Hepatocyte (in vitro differentiated cells): ENCODE measurements at regions not wholly inside any gene's neighbourhood (a gene's known extent, or its start where the extent isn't known, plus 50 kb on each side); places are given as distances from the start of the nearest gene placed in this dataset.

Experiments used
- DNase-seq: peaks from one replicate; pipeline ENCODE4 v3.0.0-alpha.2; 2016; ENCODE audit warnings: low spot score
- H2AFZ ChIP-seq: fragments of 200-600 bp; sonication (generic); 2 replicates; pipeline ENCODE4 v1.6.0; 2016; ENCODE audit warnings: antibody characterized with exemption, mild to moderate bottlenecking
- H3K27ac ChIP-seq: fragments of 200-600 bp; sonication (generic); 2 replicates; pipeline ENCODE4 v1.5.1; 2016; ENCODE audit warnings: mild to moderate bottlenecking
- H3K27me3 ChIP-seq: fragments of 200-600 bp; sonication (generic); 2 replicates; pipeline ENCODE4 v1.6.1; 2016
- H3K36me3 ChIP-seq: fragments of 200-600 bp; sonication (generic); replicated peaks from 2 replicates; pipeline ENCODE4 v1.5.1; 2016; ENCODE audit warnings: low read depth; ENCODE audit not compliant: insufficient read depth
- H3K4me1 ChIP-seq: fragments of 200-600 bp; sonication (generic); 2 replicates; pipeline ENCODE4 v1.5.1; 2016; ENCODE audit warnings: mild to moderate bottlenecking, moderate library complexity; ENCODE audit not compliant: insufficient read depth
- H3K4me2 ChIP-seq: fragments of 200-600 bp; sonication (generic); 2 replicates; pipeline ENCODE4 v1.6.0; 2016
- H3K4me3 ChIP-seq: fragments of 200-600 bp; sonication (generic); 2 replicates; pipeline ENCODE4 v1.5.1; 2016; ENCODE audit warnings: mild to moderate bottlenecking
- H3K79me2 ChIP-seq: fragments of 200-600 bp; sonication (generic); 2 replicates; pipeline ENCODE4 v1.6.0; 2017; ENCODE audit warnings: mild to moderate bottlenecking
- H3K9me2 ChIP-seq: fragments of 200-600 bp; sonication (generic); replicated peaks from 2 replicates; pipeline ENCODE4 v1.6.0; 2017; ENCODE audit warnings: mild to moderate bottlenecking; ENCODE audit not compliant: insufficient read depth
- H3K9me3 ChIP-seq: fragments of 200-600 bp; sonication (generic); 2 replicates; pipeline ENCODE4 v1.5.1; 2016; ENCODE audit warnings: low read depth, mild to moderate bottlenecking
- H4K20me1 ChIP-seq: fragments of 200-600 bp; sonication (generic); 2 replicates; pipeline ENCODE4 v1.6.0; 2016; ENCODE audit warnings: mild to moderate bottlenecking; ENCODE audit not compliant: insufficient read depth, poor library complexity, severe bottlenecking
- CTCF ChIP-seq: fragments of 200-600 bp; sonication (generic); IDR thresholded peaks from 2 replicates; pipeline ENCODE4 v1.5.1; 2016; ENCODE audit warnings: antibody characterized with exemption, mild to moderate bottlenecking; ENCODE audit not compliant: poor library complexity
- EZH2 ChIP-seq: fragments of 200-600 bp; sonication (generic); IDR thresholded peaks from 2 replicates; pipeline ENCODE4 v1.6.1; 2016; ENCODE audit warnings: antibody characterized with exemption, mild to moderate bottlenecking, borderline replicate concordance
- EZH2phosphoT487 ChIP-seq: fragments of 200-600 bp; sonication (generic); IDR thresholded peaks from one replicate; pipeline ENCODE4 v1.6.1; 2018; ENCODE audit warnings: antibody characterized with exemption, mild to moderate bottlenecking, low read depth, moderate library complexity; ENCODE audit not compliant: unreplicated experiment, severe bottlenecking
- WGBS: methylation state at CpG from one replicate; pipeline ENCODE4 v1.1.6; 2016; ENCODE audit warnings: low lambda C conversion rate; ENCODE audit errors: missing lambda C conversion rate; 5-methylcytosine and 5-hydroxymethylcytosine counted together

- no peaks in the 10 kb centered on the region for H4K20me1 ChIP-seq
- H3K9me2 ChIP-seq: no peaks in the 10 kb centered on the region
- no peaks in the 10 kb centered on the region for H3K79me2 ChIP-seq
- no peak overlapping the region for H3K4me3 ChIP-seq
- no peak for DNase-seq
- TF ChIP-seq CTCF (no peak), EZH2phosphoT487 (no peak), EZH2 (no peak)
- H3K9me3 ChIP-seq: no peaks in the 10 kb centered on the region
- no peak overlapping the region for H3K27ac ChIP-seq
- H2AFZ ChIP-seq: no peak overlapping the region
- H3K4me2 ChIP-seq: no peak overlapping the region
- no peaks in the 10 kb centered on the region for H3K4me1 ChIP-seq
- peaks cover 3% of the 10 kb centered on the region for H3K27me3 ChIP-seq
- no peaks in the 10 kb centered on the region for H3K36me3 ChIP-seq
- 80% methylated on average over 6 of the region's 6 CpGs for WGBS
Observed at GRCh38 chr7:121797657-121798452, 75.1 kb upstream of the PTPRZ1 start.

GRCh38 chr7:121796936-121797656 lies 75.9 kb upstream of the PTPRZ1 start:
- no peak for TF ChIP-seq EZH2
- Histone ChIP-seq H3K27me3 (peaks cover 3% of the 10 kb centered on the region), H3K36me3 (no peaks in the 10 kb centered on the region), H3K4me1 (no peaks in the 10 kb centered on the region), H4K20me1 (no peaks in the 10 kb centered on the region), H3K4me2 (no peak overlapping the region), H3K27ac (no peak overlapping the region), H3K79me2 (no peaks in the 10 kb centered on the region), H3K4me3 (no peak overlapping the region), H3K9me2 (no peaks in the 10 kb centered on the region), H2AFZ (no peak overlapping the region), H3K9me3 (no peaks in the 10 kb centered on the region)
- WGBS: 77% methylated on average over 7 of the region's 7 CpGs
- no peak for DNase-seq

- TF ChIP-seq EZH2phosphoT487 (no peak), CTCF (no peak), EZH2 (no peak)
- Histone ChIP-seq H3K36me3 (no peaks in the 10 kb centered on the region), H3K4me2 (no peak overlapping the region), H3K79me2 (no peaks in the 10 kb centered on the region), H2AFZ (no peak overlapping the region), H3K27ac (no peak overlapping the region), H3K9me3 (no peaks in the 10 kb centered on the region), H3K27me3 (peaks cover 3% of the 10 kb centered on the region), H3K4me1 (no peaks in the 10 kb centered on the region), H3K9me2 (no peaks in the 10 kb centered on the region), H3K4me3 (no peak overlapping the region), H4K20me1 (no peaks in the 10 kb centered on the region)
- 88% methylated on average over 4 of the region's 4 CpGs for WGBS
- no peak for DNase-seq
Observed at GRCh38 chr7:121796381-121796780, 76.6 kb upstream of the PTPRZ1 start.

- Histone ChIP-seq H2AFZ (no peak overlapping the region), H3K27me3 (peaks cover 3% of the 10 kb centered on the region), H3K36me3 (no peaks in the 10 kb centered on the region), H3K9me2 (no peaks in the 10 kb centered on the region), H3K9me3 (no peaks in the 10 kb centered on the region), H4K20me1 (no peaks in the 10 kb centered on the region), H3K79me2 (no peaks in the 10 kb centered on the region), H3K27ac (no peak overlapping the region), H3K4me3 (no peak overlapping the region), H3K4me2 (no peak overlapping the region), H3K4me1 (no peaks in the 10 kb centered on the region)
- no peak for DNase-seq
- TF ChIP-seq CTCF: no peak
- TF ChIP-seq EZH2: no peak
- no peak for TF ChIP-seq EZH2phosphoT487
- WGBS: 82% methylated on average over 2 of the region's 2 CpGs
Observed at GRCh38 chr7:121795736-121796135, 77.2 kb upstream of the PTPRZ1 start.
